ENCODE measurements at regions not wholly inside any gene's neighbourhood (a gene's known extent, or its start where the extent isn't known, plus 50 kb on each side); places are given as distances from the start of the nearest gene placed in this dataset.
A peak's percentile ranks its signal among the peaks of the same experiment; 100 is the strongest.

- no peak for DNase-seq
- H3K27ac Mint-ChIP-seq (ENCODE audit: unreplicated experiment): peak overlapping the region; percentile 89
Measured at GRCh38 chr10:91050371-91051034, 129.6 kb upstream of the ANKRD1 start.

GRCh38 chr10:91051829-91052228 lies 130.9 kb upstream of the ANKRD1 start:
- no peak for DNase-seq
- Mint-ChIP-seq H3K4me3 (ENCODE audit: unreplicated experiment) (no peak overlapping the region), H3K9me3 (ENCODE audit: unreplicated experiment) (no peaks in the 10 kb centered on the region), H3K36me3 (ENCODE audit: unreplicated experiment) (no peaks in the 10 kb centered on the region), H3K27ac (ENCODE audit: unreplicated experiment) (no peak overlapping the region), H3K4me1 (ENCODE audit: low read depth, unreplicated experiment) (peaks cover 27% of the 10 kb centered on the region), H3K27me3 (ENCODE audit: unreplicated experiment) (peaks cover 3% of the 10 kb centered on the region)
- TF ChIP-seq CTCF (IDR thresholded peaks at IDR 0.05; ENCODE audit: partially characterized antibody, unreplicated experiment): no peak

More at GRCh38 chr10:91050371-91051034, 129.6 kb upstream of the ANKRD1 start:
- TF ChIP-seq CTCF (IDR thresholded peaks at IDR 0.05; ENCODE audit: partially characterized antibody, unreplicated experiment): no peak
- peaks cover 3% of the 10 kb centered on the region for H3K36me3 Mint-ChIP-seq (ENCODE audit: unreplicated experiment)
- H3K4me1 Mint-ChIP-seq (ENCODE audit: low read depth, unreplicated experiment): peaks cover 29% of the 10 kb centered on the region
- no peaks in the 10 kb centered on the region for H3K9me3 Mint-ChIP-seq (ENCODE audit: unreplicated experiment)
- no peak overlapping the region for H3K4me3 Mint-ChIP-seq (ENCODE audit: unreplicated experiment)
- H3K27me3 Mint-ChIP-seq (ENCODE audit: unreplicated experiment): peaks cover 3% of the 10 kb centered on the region

GRCh38 chr10:91054325-91054724 lies 133.4 kb upstream of the ANKRD1 start:
- Mint-ChIP-seq H3K4me3 (ENCODE audit: unreplicated experiment) (no peak overlapping the region), H3K27ac (ENCODE audit: unreplicated experiment) (no peak overlapping the region), H3K9me3 (ENCODE audit: unreplicated experiment) (no peaks in the 10 kb centered on the region), H3K27me3 (ENCODE audit: unreplicated experiment) (peaks cover 3% of the 10 kb centered on the region), H3K36me3 (ENCODE audit: unreplicated experiment) (no peaks in the 10 kb centered on the region), H3K4me1 (ENCODE audit: low read depth, unreplicated experiment) (peaks cover 18% of the 10 kb centered on the region)
- TF ChIP-seq CTCF (IDR thresholded peaks at IDR 0.05; ENCODE audit: partially characterized antibody, unreplicated experiment): no peak
- no peak for DNase-seq

- H3K4me1 Mint-ChIP-seq (ENCODE audit: low read depth, unreplicated experiment): no peaks in the 10 kb centered on the region
- TF ChIP-seq CTCF (IDR thresholded peaks at IDR 0.05; ENCODE audit: partially characterized antibody, unreplicated experiment): no peak
Measured at GRCh38 chr10:91061187-91061586, 140.3 kb upstream of the ANKRD1 start.

GRCh38 chr10:91061608-91062007 lies 140.7 kb upstream of the ANKRD1 start:
- H3K27me3 Mint-ChIP-seq (ENCODE audit: unreplicated experiment): no peaks in the 10 kb centered on the region
- H3K4me1 Mint-ChIP-seq (ENCODE audit: low read depth, unreplicated experiment): no peaks in the 10 kb centered on the region
- no peak overlapping the region for H3K4me3 Mint-ChIP-seq (ENCODE audit: unreplicated experiment)
- DNase-seq: no peak
- H3K36me3 Mint-ChIP-seq (ENCODE audit: unreplicated experiment): no peaks in the 10 kb centered on the region
- no peak overlapping the region for H3K27ac Mint-ChIP-seq (ENCODE audit: unreplicated experiment)
- TF ChIP-seq CTCF (IDR thresholded peaks at IDR 0.05; ENCODE audit: partially characterized antibody, unreplicated experiment): no peak
- H3K9me3 Mint-ChIP-seq (ENCODE audit: unreplicated experiment): no peaks in the 10 kb centered on the region

More at GRCh38 chr10:91061187-91061586, 140.3 kb upstream of the ANKRD1 start:
- H3K4me3 Mint-ChIP-seq (ENCODE audit: unreplicated experiment): no peak overlapping the region
- H3K36me3 Mint-ChIP-seq (ENCODE audit: unreplicated experiment): no peaks in the 10 kb centered on the region
- no peak for DNase-seq
- H3K9me3 Mint-ChIP-seq (ENCODE audit: unreplicated experiment): no peaks in the 10 kb centered on the region
- no peaks in the 10 kb centered on the region for H3K27me3 Mint-ChIP-seq (ENCODE audit: unreplicated experiment)
- no peak overlapping the region for H3K27ac Mint-ChIP-seq (ENCODE audit: unreplicated experiment)

Data from glutamatergic neuron (in vitro differentiated cells).